ENCODE measurements at regions not wholly inside any gene's neighbourhood (a gene's known extent, or its start where the extent isn't known, plus 50 kb on each side); places are given as distances from the start of the nearest gene placed in this dataset.

DNA sequence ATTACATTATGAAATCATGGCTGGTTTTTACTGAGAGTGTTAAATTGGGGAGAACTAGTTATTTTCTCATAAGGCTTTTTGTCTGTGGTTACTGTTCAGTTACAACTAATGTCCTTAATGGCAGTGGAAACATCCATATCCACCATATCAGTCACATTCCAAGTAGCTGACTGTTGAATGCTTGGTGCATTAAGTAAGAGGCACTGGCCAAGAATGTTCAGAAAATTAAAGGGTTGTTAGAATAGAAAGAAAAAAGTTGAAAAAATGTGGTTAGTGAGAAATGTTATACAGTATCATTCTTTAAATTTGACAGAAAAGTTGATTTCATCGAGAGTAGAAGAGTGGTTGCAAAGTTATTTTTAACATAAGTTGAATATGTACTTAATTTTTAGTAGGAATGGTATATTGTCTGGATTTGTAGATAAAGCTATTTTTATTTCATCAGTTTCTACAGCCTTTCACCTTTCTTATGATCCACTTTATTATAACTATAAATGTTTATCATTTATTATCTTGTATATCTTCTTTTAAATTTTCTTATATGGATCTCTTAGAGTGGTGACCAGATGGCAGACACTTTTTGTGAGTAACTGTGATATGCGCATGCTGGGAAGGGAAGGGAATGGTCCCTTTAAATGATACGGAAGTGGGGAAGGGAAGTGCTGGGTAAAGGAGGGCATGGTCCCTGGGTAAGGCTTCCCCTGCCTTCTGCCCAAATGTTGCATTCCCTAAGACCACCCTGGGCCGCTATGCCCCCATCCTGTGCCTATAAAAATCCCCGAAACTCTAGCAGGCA lies 2407.1 kb downstream of the ARAP2 start:
- TF ChIP-seq, protein P1, sequence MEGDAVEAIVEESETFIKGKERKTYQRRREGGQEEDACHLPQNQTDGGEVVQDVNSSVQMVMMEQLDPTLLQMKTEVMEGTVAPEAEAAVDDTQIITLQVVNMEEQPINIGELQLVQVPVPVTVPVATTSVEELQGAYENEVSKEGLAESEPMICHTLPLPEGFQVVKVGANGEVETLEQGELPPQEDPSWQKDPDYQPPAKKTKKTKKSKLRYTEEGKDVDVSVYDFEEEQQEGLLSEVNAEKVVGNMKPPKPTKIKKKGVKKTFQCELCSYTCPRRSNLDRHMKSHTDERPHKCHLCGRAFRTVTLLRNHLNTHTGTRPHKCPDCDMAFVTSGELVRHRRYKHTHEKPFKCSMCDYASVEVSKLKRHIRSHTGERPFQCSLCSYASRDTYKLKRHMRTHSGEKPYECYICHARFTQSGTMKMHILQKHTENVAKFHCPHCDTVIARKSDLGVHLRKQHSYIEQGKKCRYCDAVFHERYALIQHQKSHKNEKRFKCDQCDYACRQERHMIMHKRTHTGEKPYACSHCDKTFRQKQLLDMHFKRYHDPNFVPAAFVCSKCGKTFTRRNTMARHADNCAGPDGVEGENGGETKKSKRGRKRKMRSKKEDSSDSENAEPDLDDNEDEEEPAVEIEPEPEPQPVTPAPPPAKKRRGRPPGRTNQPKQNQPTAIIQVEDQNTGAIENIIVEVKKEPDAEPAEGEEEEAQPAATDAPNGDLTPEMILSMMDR (IDR thresholded peaks at IDR 0.05), result no peak
- no peak for TF ChIP-seq POLR2A (IDR thresholded peaks at IDR 0.05)

Data from adrenal gland (tissue), 5 donors.